Ascending aorta (tissue), 2 donors: ENCODE measurements at regions not wholly inside any gene's neighbourhood (a gene's known extent, or its start where the extent isn't known, plus 50 kb on each side); places are given as distances from the start of the nearest gene placed in this dataset.

Experiments used
- DNase-seq, 2 donors: peaks; one replicate each; pipeline ENCODE4 v3.0.0-alpha.2; 2019; ENCODE audit warnings: low spot score in 2 of 2
- H3K27ac ChIP-seq, 2 donors: fragments of 200-600 bp; sonication (generic); one replicate each; pipeline ENCODE4 v1.5.1; 2016 to 2017; ENCODE audit warnings: mild to moderate bottlenecking in 1 of 2
- H3K27me3 ChIP-seq: fragments of 200-600 bp; sonication (generic); one replicate; pipeline ENCODE4 v1.5.1; 2017
- H3K36me3 ChIP-seq, 2 donors: fragments of 200-600 bp; sonication (generic); one replicate each; pipeline ENCODE4 v1.5.1; 2016
- H3K4me1 ChIP-seq, 2 donors: fragments of 200-600 bp; sonication (generic); one replicate each; pipeline ENCODE4 v1.5.1; 2016 to 2017; ENCODE audit warnings: mild to moderate bottlenecking in 1 of 2
- H3K4me3 ChIP-seq, 2 donors: fragments of 200-600 bp; sonication (generic); one replicate each; pipeline ENCODE4 v1.5.1; 2016 to 2017; ENCODE audit warnings: mild to moderate bottlenecking in 1 of 2
- H3K9me3 ChIP-seq, 2 donors: fragments of 200-600 bp; sonication (generic); one replicate each; pipeline ENCODE4 v1.5.1; 2016
- intact Hi-C: fragments of 100-400 bp; cut with DNase I; formaldehyde crosslinking; loops from one replicate; pipeline ENCODE4 v1.15.1; 2023
- TF ChIP-seq, protein P1 (sequence below), 3 experiments: fragments of 200-600 bp in 2 of 3; fragments of 450-650 bp in 1 of 3; sonication (generic) in 2 of 3; IDR thresholded peaks; one replicate each; pipeline ENCODE4 v1.5.1; 2016 to 2019; ENCODE audit warnings: antibody characterized with exemption in 3 of 3, mild to moderate bottlenecking in 1 of 3, moderate library complexity in 1 of 3

- Histone ChIP-seq H3K27ac (no peak overlapping the region), H3K27me3 (no peaks in the 10 kb centered on the region), H3K36me3 (no peaks in the 10 kb centered on the region), H3K9me3 (no peaks in the 10 kb centered on the region), H3K4me1 (no peaks in the 10 kb centered on the region), H3K4me3 (no peak overlapping the region)
- TF ChIP-seq, protein P1, sequence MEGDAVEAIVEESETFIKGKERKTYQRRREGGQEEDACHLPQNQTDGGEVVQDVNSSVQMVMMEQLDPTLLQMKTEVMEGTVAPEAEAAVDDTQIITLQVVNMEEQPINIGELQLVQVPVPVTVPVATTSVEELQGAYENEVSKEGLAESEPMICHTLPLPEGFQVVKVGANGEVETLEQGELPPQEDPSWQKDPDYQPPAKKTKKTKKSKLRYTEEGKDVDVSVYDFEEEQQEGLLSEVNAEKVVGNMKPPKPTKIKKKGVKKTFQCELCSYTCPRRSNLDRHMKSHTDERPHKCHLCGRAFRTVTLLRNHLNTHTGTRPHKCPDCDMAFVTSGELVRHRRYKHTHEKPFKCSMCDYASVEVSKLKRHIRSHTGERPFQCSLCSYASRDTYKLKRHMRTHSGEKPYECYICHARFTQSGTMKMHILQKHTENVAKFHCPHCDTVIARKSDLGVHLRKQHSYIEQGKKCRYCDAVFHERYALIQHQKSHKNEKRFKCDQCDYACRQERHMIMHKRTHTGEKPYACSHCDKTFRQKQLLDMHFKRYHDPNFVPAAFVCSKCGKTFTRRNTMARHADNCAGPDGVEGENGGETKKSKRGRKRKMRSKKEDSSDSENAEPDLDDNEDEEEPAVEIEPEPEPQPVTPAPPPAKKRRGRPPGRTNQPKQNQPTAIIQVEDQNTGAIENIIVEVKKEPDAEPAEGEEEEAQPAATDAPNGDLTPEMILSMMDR (IDR thresholded peaks at IDR 0.05), result no peak
- intact Hi-C loops, result no loop called here
- no peak for DNase-seq
Observed at GRCh38 chr18:70499218-70499691, 210.4 kb downstream of the SOCS6 start.

- Histone ChIP-seq H3K36me3 (no peaks in the 10 kb centered on the region), H3K4me3 (no peak overlapping the region), H3K9me3 (no peaks in the 10 kb centered on the region), H3K27me3 (no peaks in the 10 kb centered on the region), H3K27ac (no peak overlapping the region), H3K4me1 (no peaks in the 10 kb centered on the region)
- intact Hi-C loops, result no loop called here
- DNase-seq, result no peak
- TF ChIP-seq, protein P1 (IDR thresholded peaks at IDR 0.05), result no peak
Observed at GRCh38 chr18:70496353-70497294, 207.8 kb downstream of the SOCS6 start.

DNA sequence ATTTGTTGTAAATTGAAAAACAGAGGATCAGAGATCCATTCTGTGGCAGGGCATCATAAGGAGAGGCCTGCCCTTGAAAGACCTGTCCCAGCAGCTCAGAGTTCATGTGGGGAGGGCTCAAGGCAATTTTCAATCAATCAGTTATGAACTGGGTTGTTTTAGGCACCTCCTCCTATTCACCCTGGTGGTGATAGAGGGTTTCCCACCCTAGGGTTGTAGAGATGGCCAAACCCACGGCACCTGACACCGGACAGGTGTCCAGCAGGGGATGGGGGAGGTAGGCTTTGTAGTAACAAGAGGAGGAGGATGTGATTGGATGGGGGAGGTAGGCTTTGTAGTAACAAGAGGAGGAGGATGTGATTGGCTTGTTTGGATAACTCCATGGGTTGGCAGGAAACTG, 205.7 kb downstream of the SOCS6 start:
- intact Hi-C loops, result no loop called here
- no peak for DNase-seq
- TF ChIP-seq, protein P1 (IDR thresholded peaks at IDR 0.05), result no peak

DNA sequence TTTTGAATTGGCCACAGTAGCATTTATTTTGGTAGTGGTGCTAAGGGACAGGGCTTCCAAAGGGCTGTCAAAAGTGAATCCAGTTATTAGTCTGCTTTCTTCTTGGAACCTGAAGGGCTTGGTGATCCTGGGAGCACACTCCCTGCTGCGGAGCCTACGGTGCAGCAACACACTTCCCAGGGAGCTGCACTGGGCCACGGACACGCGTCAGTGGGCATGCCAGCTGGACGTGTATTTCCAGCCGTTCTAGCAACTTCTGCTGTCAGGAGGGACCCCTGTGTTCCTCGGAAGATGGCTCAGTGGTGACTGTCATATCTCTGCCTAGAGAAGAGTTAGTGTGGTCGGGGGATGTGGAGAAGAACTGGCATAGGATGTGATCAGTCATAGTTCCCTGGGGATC, 204.6 kb downstream of the SOCS6 start:
- DNase-seq, result no peak
- Histone ChIP-seq H3K4me1 (no peaks in the 10 kb centered on the region), H3K27ac (no peak overlapping the region), H3K36me3 (no peaks in the 10 kb centered on the region), H3K9me3 (no peaks in the 10 kb centered on the region), H3K4me3 (no peak overlapping the region), H3K27me3 (no peaks in the 10 kb centered on the region)
- intact Hi-C loops, result no loop called here
- TF ChIP-seq, protein P1 (IDR thresholded peaks at IDR 0.05), result no peak

More for the DNA sequence above, 205.7 kb downstream of the SOCS6 start:
- Histone ChIP-seq H3K27ac (no peak overlapping the region), H3K4me3 (no peak overlapping the region), H3K27me3 (no peaks in the 10 kb centered on the region), H3K9me3 (no peaks in the 10 kb centered on the region), H3K36me3 (no peaks in the 10 kb centered on the region), H3K4me1 (no peaks in the 10 kb centered on the region)

DNA sequence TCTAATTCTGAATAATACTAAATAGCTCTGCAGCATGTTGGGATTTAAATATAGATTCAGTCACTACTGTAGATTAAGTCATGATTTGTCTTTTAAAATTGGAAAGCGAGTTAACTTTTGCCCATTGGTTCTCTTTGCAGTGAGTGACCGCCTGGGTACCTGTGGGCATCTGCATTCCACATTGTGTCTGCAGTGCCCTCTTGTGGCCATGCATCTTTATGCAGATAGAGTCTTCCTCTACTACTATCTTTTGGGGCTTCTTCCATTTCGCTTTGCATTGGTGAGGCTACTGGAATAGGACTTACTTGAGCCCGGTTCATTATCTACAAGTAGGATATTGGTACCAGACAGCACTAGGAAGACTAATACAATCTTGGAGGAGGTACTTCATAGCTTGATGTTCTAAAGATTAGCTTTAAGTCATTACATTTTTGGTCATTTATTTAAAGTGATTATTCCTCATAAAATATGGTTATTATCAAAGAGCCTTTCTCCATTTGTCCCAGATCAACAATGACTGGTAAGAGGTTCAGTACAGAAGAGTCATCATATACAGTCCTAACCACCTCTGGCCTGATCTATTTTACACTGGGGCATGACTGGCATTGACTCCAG, 203.0 kb downstream of the SOCS6 start:
- intact Hi-C loops, result no loop called here
- H3K27me3 ChIP-seq, result no peaks in the 10 kb centered on the region
- TF ChIP-seq, protein P1 (IDR thresholded peaks at IDR 0.05), result peak in 2 of 3 experiments; percentile 39 to 56
- H3K9me3 ChIP-seq, result no peaks in the 10 kb centered on the region
- no peak overlapping the region for H3K4me3 ChIP-seq
- H3K4me1 ChIP-seq, result no peaks in the 10 kb centered on the region
- H3K36me3 ChIP-seq, result no peaks in the 10 kb centered on the region
- no peak overlapping the region for H3K27ac ChIP-seq
- peak in 1 of 2 donors; percentile 72 for DNase-seq
